A549 (cell line): ENCODE measurements at regions not wholly inside any gene's neighbourhood (a gene's known extent, or its start where the extent isn't known, plus 50 kb on each side); places are given as distances from the start of the nearest gene placed in this dataset.
A peak's percentile ranks its signal among the peaks of the same experiment; 100 is the strongest.

Experiments
- ATAC-seq, 2 experiments: fragments of 200-7000 bp in 1 of 2; fragments of >200 bp in 1 of 2; cut with Nextera tagmentation in 1 of 2; cut with Tn5 transposase in 1 of 2; 3 replicates each; pipeline versions ENCODE4 v1.8.0 to v1.9.1; 2018 to 2020; ENCODE audit warnings: mild to moderate bottlenecking in 1 of 2, moderate library complexity in 1 of 2
- CTCF ChIA-PET: fragments of 300-600 bp; sonication (Branson Sonifier 250); formaldehyde crosslinking; extraction: SDS; loops from one replicate; lab custom pipeline; 2021; ENCODE audit warnings: antibody characterized with exemption, inconsistent platforms; lab: Yijun Ruan, JAX
- POLR2A ChIA-PET: fragments of 350-600 bp; formaldehyde crosslinking; extraction: SDS; loops from one replicate; lab custom pipeline; 2021; ENCODE audit warnings: antibody characterized with exemption, inconsistent platforms; lab: Yijun Ruan, JAX
- DNase-seq, 2 experiments: peaks; one replicate each; pipeline versions ENCODE4 v3.0.0 to v3.0.0-alpha.2; 2011 to 2016; ENCODE audit warnings: low read depth in 1 of 2, low spot score in 1 of 2
- FAIRE-seq: peaks from 2 replicates; lab custom pipeline; 2011; peaks lifted over from hg19 to GRCh38; lab: Jason Lieb, UNC
- H3K27ac ChIP-seq, 2 experiments: fragments of >200 bp; sonication (Bioruptor Twin); formaldehyde crosslinking; 3 replicates each; pipeline ENCODE4 v1.5.1; 2016 to 2017
- H3K4me1 ChIP-seq: fragments of >200 bp; sonication (Bioruptor Twin); formaldehyde crosslinking; 3 replicates; pipeline ENCODE4 v1.6.1; 2016
- H3K4me2 ChIP-seq: fragments of >200 bp; sonication (Bioruptor Twin); formaldehyde crosslinking; 3 replicates; pipeline ENCODE4 v1.6.1; 2016
- H3K4me3 ChIP-seq: fragments of >200 bp; sonication (Bioruptor Twin); formaldehyde crosslinking; 3 replicates; pipeline ENCODE4 v1.5.1; 2016
- H3K9me3 ChIP-seq: fragments of >200 bp; sonication (Bioruptor Twin); formaldehyde crosslinking; 3 replicates; pipeline ENCODE4 v1.6.1; 2016
- BHLHE40 ChIP-seq: IDR thresholded peaks from 2 replicates; pipeline ENCODE4 v1.6.1; 2012; ENCODE audit warnings: low read depth, low read length, inconsistent platforms
- CBX2 ChIP-seq: fragments of 200-600 bp; sonication (generic); IDR thresholded peaks from 2 replicates; pipeline ENCODE4 v1.6.1; 2016; ENCODE audit warnings: low read depth, mild to moderate bottlenecking, borderline replicate concordance
- CBX8 ChIP-seq: fragments of 200-600 bp; sonication (generic); IDR thresholded peaks from 2 replicates; pipeline ENCODE4 v1.6.1; 2016
- CEBPB ChIP-seq, 2 experiments: fragments of >200 bp in 1 of 2; sonication (Bioruptor Twin) in 1 of 2; formaldehyde crosslinking in 1 of 2; IDR thresholded peaks; 2 replicates each; pipeline ENCODE4 v1.6.1; 2012 to 2016
- CHD2 ChIP-seq: fragments of 150-350 bp; IDR thresholded peaks from 2 replicates; pipeline ENCODE4 v1.6.1; 2014; ENCODE audit warnings: low read length; ENCODE audit not compliant: partially characterized antibody
- EHF ChIP-seq: fragments of 250-450 bp; sonication (Bioruptor Pico); IDR thresholded peaks from 2 replicates; pipeline ENCODE4 v1.5.0; 2020; ENCODE audit warnings: mild to moderate bottlenecking
- EHMT2 ChIP-seq: fragments of 200-600 bp; sonication (generic); IDR thresholded peaks from 2 replicates; pipeline ENCODE4 v1.6.1; 2016; ENCODE audit warnings: antibody characterized with exemption, low read depth, mild to moderate bottlenecking, moderate library complexity
- FOSB ChIP-seq: fragments of 250-450 bp; sonication (Bioruptor Pico); IDR thresholded peaks from 2 replicates; pipeline ENCODE4 v1.5.0; 2020; ENCODE audit warnings: mild to moderate bottlenecking, moderate library complexity
- FOSL2 ChIP-seq, 2 experiments: fragments of 450-650 bp in 1 of 2; fragments of >200 bp in 1 of 2; sonication (Bioruptor Twin) in 1 of 2; formaldehyde crosslinking; IDR thresholded peaks; 2 replicates each; pipeline versions ENCODE4 v1.5.0 to v1.6.1; 2016 to 2020; ENCODE audit warnings: mild to moderate bottlenecking in 1 of 2, moderate library complexity in 1 of 2
- FOXS1 ChIP-seq: fragments of 250-450 bp; sonication (Bioruptor Pico); IDR thresholded peaks from 2 replicates; pipeline ENCODE4 v1.5.0; 2020; ENCODE audit warnings: mild to moderate bottlenecking, moderate library complexity
- HDAC2 ChIP-seq: fragments of 200-600 bp; sonication (generic); IDR thresholded peaks from 2 replicates; pipeline ENCODE4 v1.6.1; 2016
- JUN ChIP-seq, 2 experiments: fragments of >200 bp; sonication (Bioruptor Twin); formaldehyde crosslinking; IDR thresholded peaks; 2 replicates in 1 of 2; 3 replicates in 1 of 2; pipeline ENCODE4 v1.6.1; 2016 to 2017
- MAFK ChIP-seq: fragments of 450-650 bp; IDR thresholded peaks from 2 replicates; pipeline ENCODE4 v1.6.1; 2014; ENCODE audit not compliant: partially characterized antibody
- NR3C1 ChIP-seq: fragments of >200 bp; sonication (Bioruptor Twin); formaldehyde crosslinking; IDR thresholded peaks from 3 replicates; pipeline ENCODE4 v1.6.1; 2017
- PHF8 ChIP-seq: fragments of 200-600 bp; sonication (generic); IDR thresholded peaks from 2 replicates; pipeline ENCODE4 v1.6.1; 2016; ENCODE audit warnings: low read depth, mild to moderate bottlenecking, antibody characterized with exemption, moderate library complexity, borderline replicate concordance
- POLR2A ChIP-seq: IDR thresholded peaks from 2 replicates; pipeline ENCODE4 v1.6.1; 2012; ENCODE audit warnings: mild to moderate bottlenecking, low read length
- RCOR1 ChIP-seq: fragments of 150-350 bp; IDR thresholded peaks from 2 replicates; pipeline ENCODE4 v1.6.1; 2014; ENCODE audit warnings: antibody characterized with exemption, low read length, low read depth
- RFX5 ChIP-seq: fragments of 450-650 bp; IDR thresholded peaks from 2 replicates; pipeline ENCODE4 v1.7.1; 2014; ENCODE audit warnings: antibody characterized with exemption, mild to moderate bottlenecking, moderate library complexity
- SMC3 ChIP-seq: fragments of >200 bp; sonication (Bioruptor Twin); formaldehyde crosslinking; IDR thresholded peaks from 3 replicates; pipeline ENCODE4 v1.6.1; 2018; ENCODE audit warnings: inconsistent platforms
- SREBF2 ChIP-seq: fragments of 450-650 bp; IDR thresholded peaks from 2 replicates; pipeline ENCODE4 v1.6.1; 2014; ENCODE audit warnings: mild to moderate bottlenecking, moderate library complexity
- TP53 ChIP-seq: fragments of 250-450 bp; sonication (Bioruptor Pico); IDR thresholded peaks from 2 replicates; pipeline ENCODE4 v1.5.0; 2021; ENCODE audit warnings: mild to moderate bottlenecking, moderate library complexity
- ZC3H11A ChIP-seq: fragments of 450-650 bp; IDR thresholded peaks from 2 replicates; pipeline ENCODE4 v1.6.1; 2014; ENCODE audit warnings: antibody characterized with exemption, mild to moderate bottlenecking
- ZFP36 ChIP-seq: fragments of 450-650 bp; IDR thresholded peaks from 2 replicates; pipeline ENCODE4 v1.6.1; 2014; ENCODE audit warnings: borderline replicate concordance; ENCODE audit not compliant: partially characterized antibody
- ZNF302 ChIP-seq: fragments of 250-450 bp; sonication (Bioruptor Pico); IDR thresholded peaks from 2 replicates; pipeline ENCODE4 v1.9.0; 2021; ENCODE audit warnings: inconsistent platforms, mild to moderate bottlenecking, moderate library complexity
- WGBS: methylation state at CpG from one replicate; pipeline ENCODE4 v1.1.6; 2017; ENCODE audit errors: missing lambda C conversion rate; 5-methylcytosine and 5-hydroxymethylcytosine counted together
- TF ChIP-seq, protein P1 (sequence below): fragments of 250-450 bp; sonication (Bioruptor Pico); IDR thresholded peaks from 2 replicates; pipeline ENCODE4 v1.5.0; 2021; ENCODE audit warnings: mild to moderate bottlenecking, moderate library complexity, borderline replicate concordance
- TF ChIP-seq, protein P2 (sequence below): fragments of 200-600 bp; sonication (generic); IDR thresholded peaks from 2 replicates; pipeline ENCODE4 v1.6.1; 2016; ENCODE audit warnings: antibody characterized with exemption, mild to moderate bottlenecking, moderate library complexity
- TF ChIP-seq, protein P3 (sequence below): fragments of 450-650 bp; IDR thresholded peaks from 2 replicates; pipeline ENCODE4 v1.6.1; 2014; ENCODE audit warnings: antibody characterized with exemption
- TF ChIP-seq, protein P4 (sequence below): fragments of >200 bp; sonication (Bioruptor Twin); formaldehyde crosslinking; IDR thresholded peaks from 2 replicates; pipeline ENCODE4 v1.6.1; 2016

DNA sequence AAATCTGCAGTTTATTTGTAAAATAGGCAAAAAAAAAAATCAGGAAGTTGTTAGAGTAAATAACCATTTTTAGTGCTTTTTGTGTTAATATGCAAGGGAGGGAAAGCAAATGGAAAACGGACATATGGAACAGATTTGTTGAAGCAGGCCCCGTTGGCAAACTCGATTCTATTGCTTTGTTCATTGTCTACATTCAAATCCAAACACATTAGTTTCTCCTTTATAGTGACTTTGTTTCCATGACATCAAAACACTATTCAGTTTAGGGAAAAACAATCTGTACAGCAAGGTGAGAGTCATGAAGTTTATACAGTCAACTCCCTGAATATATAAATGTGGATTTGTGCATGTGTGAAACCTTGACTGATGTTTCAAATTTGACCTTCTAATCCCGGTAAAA is 142.2 kb downstream of the FAM47A start:
- H3K4me1 ChIP-seq, result no peaks in the 10 kb centered on the region
- ChIA-PET POLR2A (no interaction called here), CTCF (no interaction called here)
- DNase-seq (no peak), ATAC-seq (no peak), FAIRE-seq (peak; percentile 84)
- 3% methylated on average over 4 of the region's 4 CpGs for WGBS
- H3K9me3 ChIP-seq, result no peaks in the 10 kb centered on the region
- TF ChIP-seq NR3C1, result no peak
- TF ChIP-seq FOSB (CRISPR knock-in tag), result no peak
- no peak overlapping the region for H3K4me3 ChIP-seq
- H3K4me2 ChIP-seq, result no peak overlapping the region
- no peak overlapping the region for H3K27ac ChIP-seq

DNA sequence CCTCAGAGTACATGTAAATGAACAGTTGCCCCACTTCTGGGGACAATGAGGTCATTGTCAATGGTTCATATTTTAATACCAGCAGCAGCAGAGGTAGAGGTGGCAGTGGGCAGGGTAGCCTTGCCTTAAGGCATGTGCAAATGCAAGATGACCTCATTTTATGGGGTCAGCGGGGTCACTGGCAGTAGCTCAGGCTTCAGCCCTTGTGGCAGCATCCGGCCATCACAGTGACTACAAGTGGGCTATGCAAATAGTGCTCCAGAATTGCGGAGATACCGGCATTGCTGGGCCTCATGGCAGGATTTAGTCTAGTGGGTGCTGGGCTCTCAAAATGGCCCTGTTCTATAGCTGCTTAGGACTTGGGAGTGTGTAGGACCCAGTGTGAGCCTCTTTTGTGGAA is 144.7 kb downstream of the FAM47A start:
- Histone ChIP-seq H3K4me2 (no peak overlapping the region), H3K4me1 (no peaks in the 10 kb centered on the region), H3K9me3 (no peaks in the 10 kb centered on the region), H3K4me3 (no peak overlapping the region), H3K27ac (no peak overlapping the region)
- TF ChIP-seq CHD2 (no peak), FOSB (CRISPR knock-in tag) (no peak), EHF (CRISPR knock-in tag) (no peak), MAFK (no peak), EHMT2 (no peak), POLR2A (no peak), SREBF2 (no peak), PHF8 (no peak), ZNF302 (no peak), BHLHE40 (no peak), FOSL2 (IDR thresholded peaks at IDR 0.05) (no peak), FOSL2 (CRISPR knock-in tag; IDR thresholded peaks at IDR 0.05) (no peak), NR3C1 (no peak), FOXS1 (CRISPR knock-in tag) (no peak), ZFP36 (no peak), RFX5 (no peak), HDAC2 (no peak), ZC3H11A (no peak)
- TF ChIP-seq, protein P1, sequence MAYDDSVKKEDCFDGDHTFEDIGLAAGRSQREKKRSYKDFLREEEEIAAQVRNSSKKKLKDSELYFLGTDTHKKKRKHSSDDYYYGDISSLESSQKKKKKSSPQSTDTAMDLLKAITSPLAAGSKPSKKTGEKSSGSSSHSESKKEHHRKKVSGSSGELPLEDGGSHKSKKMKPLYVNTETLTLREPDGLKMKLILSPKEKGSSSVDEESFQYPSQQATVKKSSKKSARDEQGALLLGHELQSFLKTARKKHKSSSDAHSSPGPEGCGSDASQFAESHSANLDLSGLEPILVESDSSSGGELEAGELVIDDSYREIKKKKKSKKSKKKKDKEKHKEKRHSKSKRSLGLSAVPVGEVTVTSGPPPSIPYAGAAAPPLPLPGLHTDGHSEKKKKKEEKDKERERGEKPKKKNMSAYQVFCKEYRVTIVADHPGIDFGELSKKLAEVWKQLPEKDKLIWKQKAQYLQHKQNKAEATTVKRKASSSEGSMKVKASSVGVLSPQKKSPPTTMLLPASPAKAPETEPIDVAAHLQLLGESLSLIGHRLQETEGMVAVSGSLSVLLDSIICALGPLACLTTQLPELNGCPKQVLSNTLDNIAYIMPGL (CRISPR knock-in tag), result no peak
- TF ChIP-seq, protein P2, sequence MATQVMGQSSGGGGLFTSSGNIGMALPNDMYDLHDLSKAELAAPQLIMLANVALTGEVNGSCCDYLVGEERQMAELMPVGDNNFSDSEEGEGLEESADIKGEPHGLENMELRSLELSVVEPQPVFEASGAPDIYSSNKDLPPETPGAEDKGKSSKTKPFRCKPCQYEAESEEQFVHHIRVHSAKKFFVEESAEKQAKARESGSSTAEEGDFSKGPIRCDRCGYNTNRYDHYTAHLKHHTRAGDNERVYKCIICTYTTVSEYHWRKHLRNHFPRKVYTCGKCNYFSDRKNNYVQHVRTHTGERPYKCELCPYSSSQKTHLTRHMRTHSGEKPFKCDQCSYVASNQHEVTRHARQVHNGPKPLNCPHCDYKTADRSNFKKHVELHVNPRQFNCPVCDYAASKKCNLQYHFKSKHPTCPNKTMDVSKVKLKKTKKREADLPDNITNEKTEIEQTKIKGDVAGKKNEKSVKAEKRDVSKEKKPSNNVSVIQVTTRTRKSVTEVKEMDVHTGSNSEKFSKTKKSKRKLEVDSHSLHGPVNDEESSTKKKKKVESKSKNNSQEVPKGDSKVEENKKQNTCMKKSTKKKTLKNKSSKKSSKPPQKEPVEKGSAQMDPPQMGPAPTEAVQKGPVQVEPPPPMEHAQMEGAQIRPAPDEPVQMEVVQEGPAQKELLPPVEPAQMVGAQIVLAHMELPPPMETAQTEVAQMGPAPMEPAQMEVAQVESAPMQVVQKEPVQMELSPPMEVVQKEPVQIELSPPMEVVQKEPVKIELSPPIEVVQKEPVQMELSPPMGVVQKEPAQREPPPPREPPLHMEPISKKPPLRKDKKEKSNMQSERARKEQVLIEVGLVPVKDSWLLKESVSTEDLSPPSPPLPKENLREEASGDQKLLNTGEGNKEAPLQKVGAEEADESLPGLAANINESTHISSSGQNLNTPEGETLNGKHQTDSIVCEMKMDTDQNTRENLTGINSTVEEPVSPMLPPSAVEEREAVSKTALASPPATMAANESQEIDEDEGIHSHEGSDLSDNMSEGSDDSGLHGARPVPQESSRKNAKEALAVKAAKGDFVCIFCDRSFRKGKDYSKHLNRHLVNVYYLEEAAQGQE, result no peak
- TF ChIP-seq, protein P3, sequence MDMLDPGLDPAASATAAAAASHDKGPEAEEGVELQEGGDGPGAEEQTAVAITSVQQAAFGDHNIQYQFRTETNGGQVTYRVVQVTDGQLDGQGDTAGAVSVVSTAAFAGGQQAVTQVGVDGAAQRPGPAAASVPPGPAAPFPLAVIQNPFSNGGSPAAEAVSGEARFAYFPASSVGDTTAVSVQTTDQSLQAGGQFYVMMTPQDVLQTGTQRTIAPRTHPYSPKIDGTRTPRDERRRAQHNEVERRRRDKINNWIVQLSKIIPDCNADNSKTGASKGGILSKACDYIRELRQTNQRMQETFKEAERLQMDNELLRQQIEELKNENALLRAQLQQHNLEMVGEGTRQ, result no peak
- POLR2A ChIA-PET, result no interaction called here
- WGBS, result no CpG with 5 or more reads among the region's 4 CpGs
- CTCF ChIA-PET, result no interaction called here
- FAIRE-seq (no peak), ATAC-seq (no peak), DNase-seq (no peak)

DNA sequence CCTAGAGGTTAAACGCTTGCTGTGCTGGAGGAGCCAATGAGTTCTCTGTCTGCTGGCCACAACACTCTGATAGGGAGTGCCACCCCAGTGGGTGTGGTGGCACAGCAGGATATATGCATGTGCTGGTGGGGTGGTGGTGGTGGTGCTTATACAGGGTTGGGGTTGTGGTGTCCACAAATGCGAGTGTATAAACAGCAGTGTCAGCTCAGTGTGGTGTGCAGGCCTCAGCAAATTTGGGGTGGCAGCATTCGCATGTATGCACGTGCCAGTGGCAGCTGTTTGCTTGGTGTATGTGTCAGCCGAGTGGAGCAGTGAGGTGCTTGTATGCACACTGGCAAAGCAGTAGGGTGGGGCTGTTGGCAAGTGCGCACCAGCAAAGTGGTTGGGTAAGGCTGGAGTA is 157.4 kb downstream of the FAM47A start:
- 16% methylated on average over 5 of the region's 6 CpGs for WGBS
- no peak overlapping the region for H3K4me2 ChIP-seq
- no peaks in the 10 kb centered on the region for H3K4me1 ChIP-seq
- FAIRE-seq (no peak), ATAC-seq (no peak), DNase-seq (no peak)
- ChIA-PET POLR2A (no interaction called here), CTCF (no interaction called here)
- no peaks in the 10 kb centered on the region for H3K9me3 ChIP-seq
- no peak overlapping the region for H3K4me3 ChIP-seq
- no peak overlapping the region for H3K27ac ChIP-seq
- no peak for TF ChIP-seq CEBPB (IDR thresholded peaks at IDR 0.05)
- TF ChIP-seq, protein P4, sequence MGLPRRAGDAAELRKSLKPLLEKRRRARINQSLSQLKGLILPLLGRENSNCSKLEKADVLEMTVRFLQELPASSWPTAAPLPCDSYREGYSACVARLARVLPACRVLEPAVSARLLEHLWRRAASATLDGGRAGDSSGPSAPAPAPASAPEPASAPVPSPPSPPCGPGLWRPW, result no peak
- no peak for TF ChIP-seq RCOR1
- no peak for TF ChIP-seq CHD2
- no peak for TF ChIP-seq FOSB (CRISPR knock-in tag)
- TF ChIP-seq CBX8, result no peak
- no peak for TF ChIP-seq MAFK
- TF ChIP-seq SMC3, result no peak
- TF ChIP-seq JUN (IDR thresholded peaks at IDR 0.05), result no peak
- TF ChIP-seq TP53 (CRISPR knock-in tag), result no peak
- TF ChIP-seq, protein P3, result no peak
- TF ChIP-seq ZC3H11A, result no peak
- TF ChIP-seq CBX2, result no peak
- no peak for TF ChIP-seq SREBF2
